MCF 10A (cell line): ENCODE measurements at regions not wholly inside any gene's neighbourhood (a gene's known extent, or its start where the extent isn't known, plus 50 kb on each side); places are given as distances from the start of the nearest gene placed in this dataset.

ENCODE experiments used
- BruUV-seq: library from RNA; stranded (reverse); fragments of 400-500 nt; replicated peaks from 2 replicates; lab custom pipeline; 2021; lab: Mats Ljungman, UMichigan
- CTCF ChIA-PET: fragments of 300-600 bp; sonication (Branson Sonifier 250); formaldehyde crosslinking; extraction: SDS; loops from one replicate; lab custom pipeline; 2021; ENCODE audit warnings: antibody characterized with exemption, inconsistent platforms; lab: Yijun Ruan, JAX
- POLR2A ChIA-PET: fragments of 300-600, 350-650 bp; sonication (Branson Sonifier 250); formaldehyde crosslinking; extraction: SDS; loops from one replicate; lab custom pipeline; 2020; ENCODE audit warnings: antibody characterized with exemption, inconsistent platforms; lab: Yijun Ruan, JAX
- DNase-seq: peaks from one replicate; pipeline ENCODE4 v3.0.0-alpha.2; 2018; ENCODE audit not compliant: unreplicated experiment
- H3K27ac Mint-ChIP-seq: one replicate; pipeline ENCODE4 v1.8.0; 2022; ENCODE audit warnings: mild to moderate bottlenecking, low read depth, mixed read lengths; ENCODE audit not compliant: unreplicated experiment
- H3K27me3 Mint-ChIP-seq: one replicate; pipeline ENCODE4 v1.8.0; 2022; ENCODE audit warnings: mixed read lengths; ENCODE audit not compliant: insufficient read depth, unreplicated experiment
- H3K36me3 Mint-ChIP-seq: one replicate; pipeline ENCODE4 v1.8.0; 2022; ENCODE audit warnings: mild to moderate bottlenecking, moderate library complexity, mixed read lengths; ENCODE audit not compliant: insufficient read depth, unreplicated experiment
- H3K4me1 Mint-ChIP-seq: one replicate; pipeline ENCODE4 v1.8.0; 2022; ENCODE audit warnings: mixed read lengths; ENCODE audit not compliant: insufficient read depth, unreplicated experiment
- H3K4me3 Mint-ChIP-seq: one replicate; pipeline ENCODE4 v1.8.0; 2022; ENCODE audit warnings: mild to moderate bottlenecking, moderate library complexity, mixed read lengths; ENCODE audit not compliant: unreplicated experiment
- H3K9me3 Mint-ChIP-seq: one replicate; pipeline ENCODE4 v1.8.0; 2022; ENCODE audit warnings: mixed read lengths; ENCODE audit not compliant: unreplicated experiment
- CTCF ChIP-seq: fragments of 200-600 bp; IDR thresholded peaks from one replicate; pipeline ENCODE4 v1.8.0; 2022; ENCODE audit warnings: antibody characterized with exemption, mild to moderate bottlenecking; ENCODE audit not compliant: unreplicated experiment
- intact Hi-C: fragments of 100-400 bp; cut with micrococcal nuclease; formaldehyde crosslinking; loops from 2 replicates; pipeline ENCODE4 v1.14.1; 2022

- Mint-ChIP-seq H3K4me3 (no peak overlapping the region), H3K27ac (no peak overlapping the region), H3K36me3 (peaks cover 5% of the 10 kb centered on the region), H3K9me3 (no peaks in the 10 kb centered on the region), H3K4me1 (no peaks in the 10 kb centered on the region), H3K27me3 (peaks cover 42% of the 10 kb centered on the region)
- ChIA-PET CTCF (no interaction called here), POLR2A (no interaction called here)
- DNase-seq, result no peak
- no peak for TF ChIP-seq CTCF
- intact Hi-C loops, result no loop called here
- no TSS peak for BruUV-seq
Observed at GRCh38 chr7:10205696-10206095, 768.0 kb upstream of the PHF14 start.

GRCh38 chr7:10210000-10210399, 763.7 kb upstream of the PHF14 start:
- POLR2A ChIA-PET, result no interaction called here
- peaks cover 38% of the 10 kb centered on the region for H3K27me3 Mint-ChIP-seq
- no peaks in the 10 kb centered on the region for H3K9me3 Mint-ChIP-seq
- H3K36me3 Mint-ChIP-seq, result no peaks in the 10 kb centered on the region
- CTCF ChIA-PET, result no interaction called here
- intact Hi-C loops, result no loop called here
- BruUV-seq, result no TSS peak
- no peak overlapping the region for H3K4me3 Mint-ChIP-seq
- no peak overlapping the region for H3K27ac Mint-ChIP-seq
- DNase-seq, result no peak
- no peaks in the 10 kb centered on the region for H3K4me1 Mint-ChIP-seq
- no peak for TF ChIP-seq CTCF

- intact Hi-C loops, result no loop called here
- no peak for TF ChIP-seq CTCF
- no peaks in the 10 kb centered on the region for H3K36me3 Mint-ChIP-seq
- H3K27ac Mint-ChIP-seq, result no peak overlapping the region
- H3K4me3 Mint-ChIP-seq, result no peak overlapping the region
- CTCF ChIA-PET, result no interaction called here
- no peaks in the 10 kb centered on the region for H3K9me3 Mint-ChIP-seq
- POLR2A ChIA-PET, result no interaction called here
- no peaks in the 10 kb centered on the region for H3K4me1 Mint-ChIP-seq
- no peak for DNase-seq
- H3K27me3 Mint-ChIP-seq, result peaks cover 40% of the 10 kb centered on the region
- no TSS peak for BruUV-seq
Observed at GRCh38 chr7:10211016-10211415, 762.7 kb upstream of the PHF14 start.

GRCh38 chr7:10211861-10212260, 761.8 kb upstream of the PHF14 start:
- no peak for DNase-seq
- H3K36me3 Mint-ChIP-seq, result no peaks in the 10 kb centered on the region
- H3K9me3 Mint-ChIP-seq, result no peaks in the 10 kb centered on the region
- intact Hi-C loops, result no loop called here
- no peaks in the 10 kb centered on the region for H3K4me1 Mint-ChIP-seq
- peaks cover 48% of the 10 kb centered on the region for H3K27me3 Mint-ChIP-seq
- ChIA-PET CTCF (no interaction called here), POLR2A (no interaction called here)
- no peak for TF ChIP-seq CTCF
- H3K4me3 Mint-ChIP-seq, result no peak overlapping the region
- no TSS peak for BruUV-seq
- no peak overlapping the region for H3K27ac Mint-ChIP-seq
